ENCODE measurements at regions not wholly inside any gene's neighbourhood (a gene's known extent, or its start where the extent isn't known, plus 50 kb on each side); places are given as distances from the start of the nearest gene placed in this dataset.

DNA sequence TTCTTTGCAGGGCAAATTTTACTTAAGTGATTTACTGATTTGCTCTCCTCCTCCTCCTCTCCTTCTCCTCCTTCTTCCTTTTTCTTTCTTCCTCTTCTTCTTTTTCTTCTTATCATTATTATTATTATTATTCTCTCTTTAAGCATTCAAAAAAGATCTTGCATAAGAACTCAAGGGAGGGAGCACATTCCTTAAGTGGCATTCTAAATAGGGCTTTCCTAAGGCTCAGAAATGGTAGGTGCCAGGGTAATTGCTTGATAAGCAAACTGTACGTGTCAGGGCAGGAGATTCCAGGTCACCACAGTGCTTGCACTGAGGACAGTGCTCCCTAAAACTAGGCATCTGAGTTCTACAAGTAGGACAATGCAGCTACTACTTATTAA is 92.4 kb downstream of the SPTSSA start:
- H3F3A ChIP-seq (ENCODE audit: low read depth), result no peaks in the 10 kb centered on the region
- peaks cover 6% of the 10 kb centered on the region for H3K4me1 Mint-ChIP-seq
- H3K9me3 ChIP-seq (ENCODE audit: low read depth), result no peaks in the 10 kb centered on the region
- no peak overlapping the region for H3K27ac Mint-ChIP-seq
- H3K4me3 Mint-ChIP-seq, result no peak overlapping the region
- H2AFZ ChIP-seq (replicated peaks), result no peak overlapping the region
- H3K9ac ChIP-seq, result no peak overlapping the region
- peaks cover 7% of the 10 kb centered on the region for H3K27me3 Mint-ChIP-seq (ENCODE audit: insufficient read depth, low read depth)
- H3K36me3 Mint-ChIP-seq, result no peaks in the 10 kb centered on the region
- no peak overlapping the region for H3K4me3 ChIP-seq
- no peak overlapping the region for H3K4me2 ChIP-seq
- TF ChIP-seq, protein P1, sequence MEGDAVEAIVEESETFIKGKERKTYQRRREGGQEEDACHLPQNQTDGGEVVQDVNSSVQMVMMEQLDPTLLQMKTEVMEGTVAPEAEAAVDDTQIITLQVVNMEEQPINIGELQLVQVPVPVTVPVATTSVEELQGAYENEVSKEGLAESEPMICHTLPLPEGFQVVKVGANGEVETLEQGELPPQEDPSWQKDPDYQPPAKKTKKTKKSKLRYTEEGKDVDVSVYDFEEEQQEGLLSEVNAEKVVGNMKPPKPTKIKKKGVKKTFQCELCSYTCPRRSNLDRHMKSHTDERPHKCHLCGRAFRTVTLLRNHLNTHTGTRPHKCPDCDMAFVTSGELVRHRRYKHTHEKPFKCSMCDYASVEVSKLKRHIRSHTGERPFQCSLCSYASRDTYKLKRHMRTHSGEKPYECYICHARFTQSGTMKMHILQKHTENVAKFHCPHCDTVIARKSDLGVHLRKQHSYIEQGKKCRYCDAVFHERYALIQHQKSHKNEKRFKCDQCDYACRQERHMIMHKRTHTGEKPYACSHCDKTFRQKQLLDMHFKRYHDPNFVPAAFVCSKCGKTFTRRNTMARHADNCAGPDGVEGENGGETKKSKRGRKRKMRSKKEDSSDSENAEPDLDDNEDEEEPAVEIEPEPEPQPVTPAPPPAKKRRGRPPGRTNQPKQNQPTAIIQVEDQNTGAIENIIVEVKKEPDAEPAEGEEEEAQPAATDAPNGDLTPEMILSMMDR (IDR thresholded peaks at IDR 0.05), result no peak
- TF ChIP-seq EZH2 (IDR thresholded peaks at IDR 0.05) (no peak), EZH2phosphoT487 (IDR thresholded peaks at IDR 0.05) (no peak)
- DNase-seq (ENCODE audit: low spot score), result no peak
- no peak overlapping the region for H3K27ac ChIP-seq
- no peaks in the 10 kb centered on the region for H3K9me3 Mint-ChIP-seq
- H3K36me3 ChIP-seq, result no peaks in the 10 kb centered on the region
- H3K4me1 ChIP-seq, result peaks cover 3% of the 10 kb centered on the region
- H4K20me1 ChIP-seq (ENCODE audit: low read depth), result no peaks in the 10 kb centered on the region
- no peaks in the 10 kb centered on the region for H3K79me2 ChIP-seq (ENCODE audit: low read depth)
- no peaks in the 10 kb centered on the region for H3K27me3 ChIP-seq

DNA sequence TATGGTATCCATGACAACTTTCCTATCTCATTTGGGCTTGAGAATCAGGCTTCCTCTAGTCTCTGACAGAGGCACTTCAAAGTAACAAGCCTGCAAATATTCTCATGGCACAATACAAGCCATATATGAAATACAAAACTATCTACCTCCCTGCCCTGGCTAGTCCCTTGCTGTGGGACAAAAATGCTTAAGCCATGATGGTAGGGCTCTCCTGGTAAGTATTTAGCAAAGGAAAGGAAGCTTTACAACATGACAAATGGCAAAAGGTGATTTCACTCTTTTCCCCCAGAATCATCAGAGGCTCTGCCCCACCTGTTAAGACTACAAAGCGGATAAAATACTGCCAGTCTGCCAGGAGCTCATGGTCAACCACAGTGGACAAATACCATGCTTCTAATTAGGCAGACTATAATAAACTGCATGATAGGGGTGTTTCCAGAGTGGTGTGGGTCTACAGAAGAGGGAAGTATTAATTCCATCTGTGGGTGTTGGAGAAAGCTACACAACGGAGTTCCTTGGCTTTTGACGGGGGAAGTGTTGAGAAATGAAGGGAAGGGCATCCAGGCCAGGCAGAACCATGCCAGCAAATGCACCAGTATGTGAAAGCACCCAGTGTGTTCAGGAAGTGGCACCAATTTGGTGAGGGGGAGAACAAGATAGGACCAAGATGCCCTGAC is 92.9 kb downstream of the SPTSSA start:
- H3K9ac ChIP-seq, result no peak overlapping the region
- no peaks in the 10 kb centered on the region for H4K20me1 ChIP-seq (ENCODE audit: low read depth)
- no peaks in the 10 kb centered on the region for H3K79me2 ChIP-seq (ENCODE audit: low read depth)
- Mint-ChIP-seq H3K4me1 (peaks cover 6% of the 10 kb centered on the region), H3K27me3 (ENCODE audit: insufficient read depth, low read depth) (peaks cover 7% of the 10 kb centered on the region), H3K4me3 (no peak overlapping the region), H3K36me3 (no peaks in the 10 kb centered on the region), H3K27ac (no peak overlapping the region), H3K9me3 (no peaks in the 10 kb centered on the region)
- no peak overlapping the region for H3K4me2 ChIP-seq
- H3K9me3 ChIP-seq (ENCODE audit: low read depth), result no peaks in the 10 kb centered on the region
- no peaks in the 10 kb centered on the region for H3K27me3 ChIP-seq
- no peak for TF ChIP-seq EZH2phosphoT487 (IDR thresholded peaks at IDR 0.05)
- no peak for TF ChIP-seq EZH2 (IDR thresholded peaks at IDR 0.05)
- TF ChIP-seq, protein P1 (IDR thresholded peaks at IDR 0.05), result no peak
- no peaks in the 10 kb centered on the region for H3F3A ChIP-seq (ENCODE audit: low read depth)
- H3K36me3 ChIP-seq, result no peaks in the 10 kb centered on the region
- H3K4me1 ChIP-seq, result peaks cover 3% of the 10 kb centered on the region
- H3K27ac ChIP-seq, result no peak overlapping the region
- no peak overlapping the region for H2AFZ ChIP-seq (replicated peaks)
- no peak overlapping the region for H3K4me3 ChIP-seq
- DNase-seq (ENCODE audit: low spot score), result no peak

DNA sequence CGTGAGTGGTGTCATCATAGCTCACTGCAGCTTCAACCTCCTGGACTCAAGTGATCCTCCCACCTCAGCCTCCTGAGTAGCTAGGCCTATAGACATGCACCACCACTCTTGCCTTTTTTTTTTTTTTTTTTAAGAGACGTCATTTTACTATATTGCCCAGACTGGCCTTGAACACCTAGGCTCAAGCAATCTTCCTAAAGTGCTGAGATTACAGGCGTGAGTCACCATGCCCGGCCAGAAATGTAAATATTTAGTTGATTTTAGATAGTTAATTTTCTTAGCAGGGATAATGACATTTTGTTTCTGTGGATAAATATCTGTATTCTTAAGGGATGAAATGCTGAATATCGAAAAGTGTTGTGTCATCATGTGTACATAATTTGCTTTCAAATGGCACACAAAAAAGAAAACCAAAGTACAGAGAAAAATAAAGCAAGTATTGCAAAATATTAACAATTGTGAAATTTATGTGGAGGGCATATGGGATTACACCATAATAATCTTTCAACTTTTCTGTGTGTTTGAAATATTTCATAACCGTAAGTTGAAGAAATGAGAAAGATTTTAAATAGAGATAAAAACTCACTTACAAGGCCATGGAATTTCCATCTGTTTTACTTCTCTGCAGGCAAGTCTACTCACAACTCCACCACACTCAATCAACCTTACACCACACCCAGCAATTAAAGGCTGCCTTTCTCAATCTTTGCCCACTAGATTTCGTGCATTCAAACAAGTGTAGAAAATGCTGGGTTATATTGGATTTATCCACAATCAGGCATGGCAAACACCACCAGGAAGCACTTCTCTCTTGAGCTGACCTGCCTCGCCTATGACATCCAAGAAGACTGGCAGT is 93.7 kb downstream of the SPTSSA start:
- H3K27me3 ChIP-seq, result no peaks in the 10 kb centered on the region
- no peaks in the 10 kb centered on the region for H3F3A ChIP-seq (ENCODE audit: low read depth)
- TF ChIP-seq, protein P1 (IDR thresholded peaks at IDR 0.05), result no peak
- TF ChIP-seq EZH2phosphoT487 (IDR thresholded peaks at IDR 0.05) (no peak), EZH2 (IDR thresholded peaks at IDR 0.05) (no peak)
- H2AFZ ChIP-seq (replicated peaks), result no peak overlapping the region
- H3K9me3 ChIP-seq (ENCODE audit: low read depth), result no peaks in the 10 kb centered on the region
- Mint-ChIP-seq H3K4me3 (no peak overlapping the region), H3K4me1 (peaks cover 6% of the 10 kb centered on the region), H3K9me3 (no peaks in the 10 kb centered on the region), H3K36me3 (no peaks in the 10 kb centered on the region), H3K27me3 (ENCODE audit: insufficient read depth, low read depth) (peaks cover 7% of the 10 kb centered on the region), H3K27ac (no peak overlapping the region)
- no peak overlapping the region for H3K4me3 ChIP-seq
- no peak overlapping the region for H3K4me2 ChIP-seq
- no peak overlapping the region for H3K27ac ChIP-seq
- no peak for DNase-seq (ENCODE audit: low spot score)
- no peaks in the 10 kb centered on the region for H3K36me3 ChIP-seq
- H3K79me2 ChIP-seq (ENCODE audit: low read depth), result no peaks in the 10 kb centered on the region
- H3K9ac ChIP-seq, result no peak overlapping the region
- peaks cover 3% of the 10 kb centered on the region for H3K4me1 ChIP-seq
- no peaks in the 10 kb centered on the region for H4K20me1 ChIP-seq (ENCODE audit: low read depth)
